ENCODE measurements at regions not wholly inside any gene's neighbourhood (a gene's known extent, or its start where the extent isn't known, plus 50 kb on each side); places are given as distances from the start of the nearest gene placed in this dataset.
"Not testable (repeated sequence)": the region's sequence is repeated elsewhere in the genome, so short reads cannot be mapped to it uniquely, and the experiment has no call there.

- H3K9me3 Mint-ChIP-seq; DNase-seq; CTCF ChIA-PET; H3K4me3 Mint-ChIP-seq; H3K27ac Mint-ChIP-seq; intact Hi-C loops (cut with micrococcal nuclease); H3K4me1 Mint-ChIP-seq (ENCODE audit: low read depth); H3K36me3 Mint-ChIP-seq (ENCODE audit: low read depth): not testable (repeated sequence)
- H3K27me3 Mint-ChIP-seq (ENCODE audit: low read depth): peaks cover 24% of the 10 kb centered on the region
These were observed 101.0 kb downstream of the SMC2 start for GRCh38 chr9:104195142-104195541.

GRCh38 chr9:104200456-104200994 is 106.4 kb downstream of the SMC2 start:
- peaks cover under 1% of the 10 kb centered on the region for H3K9me3 Mint-ChIP-seq
- CTCF ChIA-PET: interaction anchor here (0.8 kb wide), 1 partner anchor 24 kb away, joined by 3 read pairs; no protein-coding TSS in a partner anchor
- H3K4me3 Mint-ChIP-seq: no peak overlapping the region
- intact Hi-C loops (cut with micrococcal nuclease): no loop called here
- H3K36me3 Mint-ChIP-seq (ENCODE audit: low read depth): no peaks in the 10 kb centered on the region
- no peak for DNase-seq
- H3K27ac Mint-ChIP-seq: no peak overlapping the region
- peaks cover 12% of the 10 kb centered on the region for H3K27me3 Mint-ChIP-seq (ENCODE audit: low read depth)
- H3K4me1 Mint-ChIP-seq (ENCODE audit: low read depth): no peaks in the 10 kb centered on the region

- no peak overlapping the region for H3K27ac Mint-ChIP-seq
- CTCF ChIA-PET: no interaction called here
- H3K36me3 Mint-ChIP-seq (ENCODE audit: low read depth): no peaks in the 10 kb centered on the region
- no peaks in the 10 kb centered on the region for H3K9me3 Mint-ChIP-seq
- H3K4me3 Mint-ChIP-seq: no peak overlapping the region
- H3K4me1 Mint-ChIP-seq (ENCODE audit: low read depth): no peaks in the 10 kb centered on the region
- H3K27me3 Mint-ChIP-seq (ENCODE audit: low read depth): peaks cover 2% of the 10 kb centered on the region
- no peak for DNase-seq
- intact Hi-C loops (cut with micrococcal nuclease): no loop called here
These were observed 112.7 kb downstream of the SMC2 start for GRCh38 chr9:104206766-104207165.

GRCh38 chr9:104209387-104209786 is 115.3 kb downstream of the SMC2 start:
- CTCF ChIA-PET: no interaction called here

GRCh38 chr9:104227108-104227507 is 133.0 kb downstream of the SMC2 start:
- no peak for DNase-seq
- no peaks in the 10 kb centered on the region for H3K36me3 Mint-ChIP-seq (ENCODE audit: low read depth)
- no peaks in the 10 kb centered on the region for H3K27me3 Mint-ChIP-seq (ENCODE audit: low read depth)
- H3K9me3 Mint-ChIP-seq: no peaks in the 10 kb centered on the region
- no peak overlapping the region for H3K27ac Mint-ChIP-seq
- CTCF ChIA-PET: no interaction called here
- intact Hi-C loops (cut with micrococcal nuclease): no loop called here
- no peaks in the 10 kb centered on the region for H3K4me1 Mint-ChIP-seq (ENCODE audit: low read depth)
- H3K4me3 Mint-ChIP-seq: no peak overlapping the region

More at GRCh38 chr9:104209387-104209786, 115.3 kb downstream of the SMC2 start:
- DNase-seq: no peak
- H3K27me3 Mint-ChIP-seq (ENCODE audit: low read depth): peaks cover 2% of the 10 kb centered on the region
- peaks cover 8% of the 10 kb centered on the region for H3K9me3 Mint-ChIP-seq
- no peak overlapping the region for H3K27ac Mint-ChIP-seq
- intact Hi-C loops (cut with micrococcal nuclease): no loop called here
- no peak overlapping the region for H3K4me3 Mint-ChIP-seq
- H3K36me3 Mint-ChIP-seq (ENCODE audit: low read depth): no peaks in the 10 kb centered on the region
- no peaks in the 10 kb centered on the region for H3K4me1 Mint-ChIP-seq (ENCODE audit: low read depth)

GRCh38 chr9:104232781-104233341 is 138.8 kb downstream of the SMC2 start:
- CTCF ChIA-PET: no interaction called here
- intact Hi-C loops (cut with micrococcal nuclease): no loop called here
- no peak for DNase-seq
- H3K4me3 Mint-ChIP-seq: no peak overlapping the region
- H3K27ac Mint-ChIP-seq: no peak overlapping the region
- no peaks in the 10 kb centered on the region for H3K27me3 Mint-ChIP-seq (ENCODE audit: low read depth)
- peaks cover 4% of the 10 kb centered on the region for H3K9me3 Mint-ChIP-seq
- H3K36me3 Mint-ChIP-seq (ENCODE audit: low read depth): no peaks in the 10 kb centered on the region
- H3K4me1 Mint-ChIP-seq (ENCODE audit: low read depth): no peaks in the 10 kb centered on the region

GRCh38 chr9:104233366-104233765 is 139.3 kb downstream of the SMC2 start:
- CTCF ChIA-PET: no interaction called here
- no peak overlapping the region for H3K27ac Mint-ChIP-seq
- peaks cover 4% of the 10 kb centered on the region for H3K9me3 Mint-ChIP-seq
- no peaks in the 10 kb centered on the region for H3K4me1 Mint-ChIP-seq (ENCODE audit: low read depth)
- no peak for DNase-seq
- H3K36me3 Mint-ChIP-seq (ENCODE audit: low read depth): no peaks in the 10 kb centered on the region
- H3K27me3 Mint-ChIP-seq (ENCODE audit: low read depth): no peaks in the 10 kb centered on the region
- intact Hi-C loops (cut with micrococcal nuclease): no loop called here
- no peak overlapping the region for H3K4me3 Mint-ChIP-seq

- H3K4me1 Mint-ChIP-seq (ENCODE audit: low read depth); DNase-seq; H3K27ac Mint-ChIP-seq; H3K9me3 Mint-ChIP-seq; H3K36me3 Mint-ChIP-seq (ENCODE audit: low read depth); CTCF ChIA-PET; intact Hi-C loops (cut with micrococcal nuclease); H3K4me3 Mint-ChIP-seq; H3K27me3 Mint-ChIP-seq (ENCODE audit: low read depth): not testable (repeated sequence)
These were observed 140.7 kb downstream of the SMC2 start for GRCh38 chr9:104234632-104235337.

GRCh38 chr9:104235347-104236120 is 141.4 kb downstream of the SMC2 start:
- CTCF ChIA-PET; intact Hi-C loops (cut with micrococcal nuclease); H3K4me1 Mint-ChIP-seq (ENCODE audit: low read depth); H3K27me3 Mint-ChIP-seq (ENCODE audit: low read depth); H3K27ac Mint-ChIP-seq; H3K9me3 Mint-ChIP-seq; DNase-seq; H3K4me3 Mint-ChIP-seq; H3K36me3 Mint-ChIP-seq (ENCODE audit: low read depth): not testable (repeated sequence)

GRCh38 chr9:104238668-104239067 is 144.6 kb downstream of the SMC2 start:
- H3K27ac Mint-ChIP-seq: no peak overlapping the region
- intact Hi-C loops (cut with micrococcal nuclease): no loop called here
- no peak overlapping the region for H3K4me3 Mint-ChIP-seq
- H3K27me3 Mint-ChIP-seq (ENCODE audit: low read depth): no peaks in the 10 kb centered on the region
- H3K4me1 Mint-ChIP-seq (ENCODE audit: low read depth): no peaks in the 10 kb centered on the region
- H3K9me3 Mint-ChIP-seq: peaks cover 4% of the 10 kb centered on the region
- H3K36me3 Mint-ChIP-seq (ENCODE audit: low read depth): no peaks in the 10 kb centered on the region
- DNase-seq: no peak
- CTCF ChIA-PET: no interaction called here

GRCh38 chr9:104240890-104241289 is 146.8 kb downstream of the SMC2 start:
- Mint-ChIP-seq H3K27ac (no peak overlapping the region), H3K4me1 (ENCODE audit: low read depth) (no peaks in the 10 kb centered on the region), H3K27me3 (ENCODE audit: low read depth) (no peaks in the 10 kb centered on the region), H3K9me3 (peaks cover 1% of the 10 kb centered on the region), H3K36me3 (ENCODE audit: low read depth) (no peaks in the 10 kb centered on the region), H3K4me3 (no peak overlapping the region)
- CTCF ChIA-PET: no interaction called here
- intact Hi-C loops (cut with micrococcal nuclease): no loop called here
- no peak for DNase-seq

GRCh38 chr9:104245925-104246324 is 151.8 kb downstream of the SMC2 start:
- Mint-ChIP-seq H3K27me3 (ENCODE audit: low read depth) (no peaks in the 10 kb centered on the region), H3K27ac (no peak overlapping the region), H3K9me3 (peaks cover 2% of the 10 kb centered on the region), H3K4me1 (ENCODE audit: low read depth) (no peaks in the 10 kb centered on the region), H3K4me3 (no peak overlapping the region), H3K36me3 (ENCODE audit: low read depth) (no peaks in the 10 kb centered on the region)
- intact Hi-C loops (cut with micrococcal nuclease): no loop called here
- no peak for DNase-seq
- CTCF ChIA-PET: no interaction called here
